Thoracic aorta (tissue), 2 donors: ENCODE measurements at regions not wholly inside any gene's neighbourhood (a gene's known extent, or its start where the extent isn't known, plus 50 kb on each side); places are given as distances from the start of the nearest gene placed in this dataset.

Source experiments
- ATAC-seq: fragments of 150-250 bp; one replicate; pipeline ENCODE4 v1.8.0; 2017; ENCODE audit warnings: low read depth; ENCODE audit not compliant: insufficient number of reproducible peaks, low FRiP score
- DNase-seq: peaks from one replicate; pipeline ENCODE4 v3.0.0-alpha.2; 2020; ENCODE audit warnings: low spot score
- H3K27ac ChIP-seq, 2 donors: fragments of 200-600 bp; sonication (generic); 1 replicate in 1 of 2; 2 replicates in 1 of 2; pipeline ENCODE4 v1.5.1; 2016; ENCODE audit warnings: mild to moderate bottlenecking in 2 of 2, moderate library complexity in 2 of 2
- H3K27me3 ChIP-seq: fragments of 200-600 bp; sonication (generic); replicated peaks from 2 replicates; pipeline ENCODE4 v1.6.0; 2016; ENCODE audit warnings: mild to moderate bottlenecking; ENCODE audit not compliant: insufficient read depth
- H3K36me3 ChIP-seq: fragments of 200-600 bp; sonication (generic); one replicate; pipeline ENCODE4 v1.5.1; 2016
- H3K4me1 ChIP-seq, 2 donors: fragments of 200-600 bp; sonication (generic); 1 replicate in 1 of 2; 2 replicates in 1 of 2; pipeline versions ENCODE4 v1.5.1 to v1.6.0; 2016; ENCODE audit warnings: low read depth in 2 of 2, mild to moderate bottlenecking in 1 of 2; ENCODE audit not compliant: control insufficient read depth in 1 of 2
- H3K4me3 ChIP-seq: fragments of 200-600 bp; sonication (generic); 2 replicates; pipeline ENCODE4 v1.5.1; 2016; ENCODE audit warnings: mild to moderate bottlenecking
- H3K9me3 ChIP-seq: fragments of 200-600 bp; sonication (generic); 2 replicates; pipeline ENCODE4 v1.5.1; 2016
- CTCF ChIP-seq: fragments of 200-600 bp; sonication (generic); IDR thresholded peaks from one replicate; pipeline ENCODE4 v1.5.1; 2019; ENCODE audit warnings: antibody characterized with exemption

DNA sequence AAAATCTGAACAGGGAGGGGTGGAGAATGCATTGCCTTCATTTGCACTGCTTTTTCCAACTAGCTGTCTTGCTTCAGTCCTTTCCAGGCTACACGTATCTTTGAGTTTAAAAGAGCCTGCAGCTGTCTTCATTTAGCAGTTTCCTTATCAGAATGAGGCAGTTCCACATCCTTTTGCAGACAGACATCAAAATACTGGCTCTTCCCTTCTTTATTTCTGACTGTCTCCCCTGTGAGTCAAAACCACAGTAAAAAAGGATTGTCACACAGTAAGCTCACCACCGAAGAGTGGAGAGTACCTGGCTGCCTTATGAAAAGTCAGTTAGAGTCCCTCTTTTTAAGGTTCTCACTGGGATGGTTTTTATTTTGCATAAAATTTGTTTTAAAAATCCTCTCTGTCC lies 205.5 kb upstream of the CD96 start:
- ATAC-seq (no peak), DNase-seq (no peak)
- no peaks in the 10 kb centered on the region for H3K36me3 ChIP-seq
- TF ChIP-seq CTCF = no peak
- no peak overlapping the region for H3K27ac ChIP-seq
- no peaks in the 10 kb centered on the region for H3K9me3 ChIP-seq
- H3K4me3 ChIP-seq = no peak overlapping the region
- no peaks in the 10 kb centered on the region for H3K27me3 ChIP-seq
- no peaks in the 10 kb centered on the region for H3K4me1 ChIP-seq

DNA sequence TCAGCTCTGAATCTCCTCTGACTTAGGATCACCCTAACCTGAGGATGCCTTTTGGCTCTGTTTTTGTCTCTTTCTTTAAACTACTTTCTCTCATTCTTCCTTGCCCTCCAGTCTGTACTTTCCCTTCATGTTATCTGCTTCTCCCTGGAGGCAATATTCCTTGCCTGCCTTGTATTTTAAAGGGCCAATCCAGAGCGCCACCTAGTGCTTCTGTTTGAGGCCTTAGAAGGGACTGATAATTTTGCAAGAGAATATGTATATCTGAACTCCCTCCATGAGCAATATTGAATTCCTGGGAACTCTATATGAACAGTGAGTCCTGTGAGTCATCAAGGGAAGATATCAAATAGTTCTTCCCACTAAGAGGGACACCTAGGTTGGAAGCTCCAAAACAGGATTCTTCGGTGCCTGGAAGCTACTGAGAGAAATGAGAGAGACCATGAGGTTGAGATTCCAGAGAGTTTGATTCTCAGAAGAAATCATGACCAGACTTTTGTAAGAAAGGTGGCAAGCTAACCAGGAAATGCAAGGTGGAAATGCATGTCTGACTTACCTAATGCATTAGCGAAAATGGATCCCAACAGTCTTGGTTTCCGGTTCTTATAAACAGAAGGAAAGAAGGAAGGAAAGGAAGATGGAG lies 203.8 kb upstream of the CD96 start:
- peak; percentile 20 for TF ChIP-seq CTCF
- H3K27ac ChIP-seq = no peak overlapping the region
- no peak for ATAC-seq
- no peaks in the 10 kb centered on the region for H3K27me3 ChIP-seq
- H3K36me3 ChIP-seq = no peaks in the 10 kb centered on the region
- no peak overlapping the region for H3K4me3 ChIP-seq
- H3K9me3 ChIP-seq = no peaks in the 10 kb centered on the region
- H3K4me1 ChIP-seq = no peaks in the 10 kb centered on the region
- no peak for DNase-seq

GRCh38 chr3:111339017-111339416 lies 203.0 kb upstream of the CD96 start:
- DNase-seq (no peak), ATAC-seq (no peak)
- TF ChIP-seq CTCF = no peak
- H3K27ac ChIP-seq = no peak overlapping the region
- no peak overlapping the region for H3K4me3 ChIP-seq
- no peaks in the 10 kb centered on the region for H3K4me1 ChIP-seq
- H3K36me3 ChIP-seq = no peaks in the 10 kb centered on the region
- H3K27me3 ChIP-seq = no peaks in the 10 kb centered on the region
- no peaks in the 10 kb centered on the region for H3K9me3 ChIP-seq

- no peaks in the 10 kb centered on the region for H3K27me3 ChIP-seq
- H3K4me3 ChIP-seq = no peak overlapping the region
- no peaks in the 10 kb centered on the region for H3K9me3 ChIP-seq
- no peak for ATAC-seq
- H3K27ac ChIP-seq = no peak overlapping the region
- H3K36me3 ChIP-seq = no peaks in the 10 kb centered on the region
- H3K4me1 ChIP-seq = no peaks in the 10 kb centered on the region
- TF ChIP-seq CTCF = no peak
- DNase-seq = no peak
These were observed 190.7 kb upstream of the CD96 start for GRCh38 chr3:111351334-111351733.

- ATAC-seq (no peak), DNase-seq (no peak)
- Histone ChIP-seq H3K9me3 (no peaks in the 10 kb centered on the region), H3K27ac (no peak overlapping the region), H3K4me3 (no peak overlapping the region), H3K4me1 (no peaks in the 10 kb centered on the region), H3K36me3 (no peaks in the 10 kb centered on the region), H3K27me3 (no peaks in the 10 kb centered on the region)
- TF ChIP-seq CTCF = no peak
These were observed 189.4 kb upstream of the CD96 start for GRCh38 chr3:111352585-111352984.
